ENCODE measurements at regions not wholly inside any gene's neighbourhood (a gene's known extent, or its start where the extent isn't known, plus 50 kb on each side); places are given as distances from the start of the nearest gene placed in this dataset.

DNA sequence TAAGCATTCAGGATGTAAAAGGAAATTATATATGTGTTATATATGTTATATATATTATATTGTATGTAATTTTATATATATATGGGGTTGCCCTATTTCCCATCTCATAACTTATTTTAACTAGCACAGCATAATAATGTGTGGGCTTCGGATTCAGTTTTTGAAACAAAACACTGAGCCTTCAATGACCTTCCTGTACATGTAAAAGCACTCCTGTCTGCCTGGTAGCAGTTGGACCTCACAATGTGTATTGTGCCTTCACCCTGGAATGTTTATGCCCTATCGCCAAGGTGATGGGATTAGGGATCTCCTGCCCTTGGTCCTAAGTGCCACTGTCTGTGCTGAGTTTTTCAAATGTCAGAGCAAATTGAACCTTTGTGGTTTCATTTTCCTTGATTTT lies 968.8 kb downstream of the TUBA3C start (continued):
- TF ChIP-seq, protein P1, sequence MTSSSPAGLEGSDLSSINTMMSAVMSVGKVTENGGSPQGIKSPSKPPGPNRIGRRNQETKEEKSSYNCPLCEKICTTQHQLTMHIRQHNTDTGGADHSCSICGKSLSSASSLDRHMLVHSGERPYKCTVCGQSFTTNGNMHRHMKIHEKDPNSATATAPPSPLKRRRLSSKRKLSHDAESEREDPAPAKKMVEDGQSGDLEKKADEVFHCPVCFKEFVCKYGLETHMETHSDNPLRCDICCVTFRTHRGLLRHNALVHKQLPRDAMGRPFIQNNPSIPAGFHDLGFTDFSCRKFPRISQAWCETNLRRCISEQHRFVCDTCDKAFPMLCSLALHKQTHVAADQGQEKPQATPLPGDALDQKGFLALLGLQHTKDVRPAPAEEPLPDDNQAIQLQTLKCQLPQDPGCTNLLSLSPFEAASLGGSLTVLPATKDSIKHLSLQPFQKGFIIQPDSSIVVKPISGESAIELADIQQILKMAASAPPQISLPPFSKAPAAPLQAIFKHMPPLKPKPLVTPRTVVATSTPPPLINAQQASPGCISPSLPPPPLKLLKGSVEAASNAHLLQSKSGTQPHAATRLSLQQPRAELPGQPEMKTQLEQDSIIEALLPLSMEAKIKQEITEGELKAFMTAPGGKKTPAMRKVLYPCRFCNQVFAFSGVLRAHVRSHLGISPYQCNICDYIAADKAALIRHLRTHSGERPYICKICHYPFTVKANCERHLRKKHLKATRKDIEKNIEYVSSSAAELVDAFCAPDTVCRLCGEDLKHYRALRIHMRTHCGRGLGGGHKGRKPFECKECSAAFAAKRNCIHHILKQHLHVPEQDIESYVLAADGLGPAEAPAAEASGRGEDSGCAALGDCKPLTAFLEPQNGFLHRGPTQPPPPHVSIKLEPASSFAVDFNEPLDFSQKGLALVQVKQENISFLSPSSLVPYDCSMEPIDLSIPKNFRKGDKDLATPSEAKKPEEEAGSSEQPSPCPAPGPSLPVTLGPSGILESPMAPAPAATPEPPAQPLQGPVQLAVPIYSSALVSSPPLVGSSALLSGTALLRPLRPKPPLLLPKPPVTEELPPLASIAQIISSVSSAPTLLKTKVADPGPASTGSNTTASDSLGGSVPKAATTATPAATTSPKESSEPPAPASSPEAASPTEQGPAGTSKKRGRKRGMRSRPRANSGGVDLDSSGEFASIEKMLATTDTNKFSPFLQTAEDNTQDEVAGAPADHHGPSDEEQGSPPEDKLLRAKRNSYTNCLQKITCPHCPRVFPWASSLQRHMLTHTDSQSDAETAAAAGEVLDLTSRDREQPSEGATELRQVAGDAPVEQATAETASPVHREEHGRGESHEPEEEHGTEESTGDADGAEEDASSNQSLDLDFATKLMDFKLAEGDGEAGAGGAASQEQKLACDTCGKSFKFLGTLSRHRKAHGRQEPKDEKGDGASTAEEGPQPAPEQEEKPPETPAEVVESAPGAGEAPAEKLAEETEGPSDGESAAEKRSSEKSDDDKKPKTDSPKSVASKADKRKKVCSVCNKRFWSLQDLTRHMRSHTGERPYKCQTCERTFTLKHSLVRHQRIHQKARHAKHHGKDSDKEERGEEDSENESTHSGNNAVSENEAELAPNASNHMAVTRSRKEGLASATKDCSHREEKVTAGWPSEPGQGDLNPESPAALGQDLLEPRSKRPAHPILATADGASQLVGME (CRISPR knock-in tag; IDR thresholded peaks at IDR 0.05) = no peak
- TF ChIP-seq CEBPG (CRISPR knock-in tag; IDR thresholded peaks at IDR 0.05) = no peak
- TF ChIP-seq CEBPG (tag; conservative IDR thresholded peaks at IDR 0.05 in 1 of 2, IDR thresholded peaks at IDR 0.05 in 1 of 2) = no peak
- no peak for TF ChIP-seq TBL1XR1 (IDR thresholded peaks at IDR 0.05; ENCODE audit: low read length in 2 of 2)
- TF ChIP-seq IFI16 (CRISPR knock-in tag; IDR thresholded peaks at IDR 0.05) = no peak
- no peak for TF ChIP-seq ZNF143 (CRISPR knock-in tag; IDR thresholded peaks at IDR 0.05)
- TF ChIP-seq, protein P2, sequence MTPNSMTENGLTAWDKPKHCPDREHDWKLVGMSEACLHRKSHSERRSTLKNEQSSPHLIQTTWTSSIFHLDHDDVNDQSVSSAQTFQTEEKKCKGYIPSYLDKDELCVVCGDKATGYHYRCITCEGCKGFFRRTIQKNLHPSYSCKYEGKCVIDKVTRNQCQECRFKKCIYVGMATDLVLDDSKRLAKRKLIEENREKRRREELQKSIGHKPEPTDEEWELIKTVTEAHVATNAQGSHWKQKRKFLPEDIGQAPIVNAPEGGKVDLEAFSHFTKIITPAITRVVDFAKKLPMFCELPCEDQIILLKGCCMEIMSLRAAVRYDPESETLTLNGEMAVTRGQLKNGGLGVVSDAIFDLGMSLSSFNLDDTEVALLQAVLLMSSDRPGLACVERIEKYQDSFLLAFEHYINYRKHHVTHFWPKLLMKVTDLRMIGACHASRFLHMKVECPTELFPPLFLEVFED (CRISPR knock-in tag; conservative IDR thresholded peaks at IDR 0.05) = no peak
- TF ChIP-seq ZNF668 (CRISPR knock-in tag; IDR thresholded peaks at IDR 0.05) = no peak

All from K562 (cell line).